ENCODE measurements at regions not wholly inside any gene's neighbourhood (a gene's known extent, or its start where the extent isn't known, plus 50 kb on each side); places are given as distances from the start of the nearest gene placed in this dataset.

- TF ChIP-seq CTCF (IDR thresholded peaks at IDR 0.05) (no peak), POLR2A (IDR thresholded peaks at IDR 0.05) (no peak)
These were observed 85.6 kb upstream of the LRRC3B start for GRCh38 chr3:26536955-26537354.

Data from testis (tissue), 2 donors.